ENCODE measurements at regions not wholly inside any gene's neighbourhood (a gene's known extent, or its start where the extent isn't known, plus 50 kb on each side); places are given as distances from the start of the nearest gene placed in this dataset.

DNA sequence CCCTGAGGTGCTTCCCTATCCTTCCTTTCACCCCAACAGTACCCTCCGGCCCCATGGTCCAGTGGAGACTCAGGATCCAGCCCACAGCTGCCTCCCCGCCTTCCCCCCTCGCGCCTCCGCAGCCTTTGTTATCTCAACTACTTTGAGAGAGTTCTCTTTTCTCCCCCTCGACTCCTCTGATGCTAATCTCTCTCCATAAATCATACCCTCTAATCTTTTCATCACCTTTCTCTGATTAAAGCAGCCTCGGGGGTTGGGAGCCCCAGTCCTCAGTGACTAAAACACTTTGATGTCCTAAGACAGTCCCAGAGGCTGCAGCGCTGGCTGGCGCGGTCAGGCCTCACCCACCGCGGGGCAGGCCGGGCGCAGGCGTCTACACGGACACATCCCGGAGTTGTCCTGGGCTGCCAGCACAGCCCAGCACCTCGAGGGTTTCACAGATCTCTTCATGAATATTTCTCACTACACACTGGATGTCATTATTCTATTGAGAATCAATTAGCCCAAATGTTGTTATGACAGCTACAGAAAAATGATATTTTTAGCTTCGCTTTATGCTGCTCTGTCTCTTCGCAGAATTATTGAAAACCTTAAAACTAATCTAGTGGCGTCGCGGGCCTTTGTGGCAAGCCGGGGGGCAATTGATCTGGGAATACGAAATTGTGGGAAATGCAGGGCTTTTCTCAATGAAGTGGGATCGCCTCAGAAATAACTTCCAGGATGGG is 289.5 kb downstream of the RRAGC start (continued):
- TF ChIP-seq, protein P1, sequence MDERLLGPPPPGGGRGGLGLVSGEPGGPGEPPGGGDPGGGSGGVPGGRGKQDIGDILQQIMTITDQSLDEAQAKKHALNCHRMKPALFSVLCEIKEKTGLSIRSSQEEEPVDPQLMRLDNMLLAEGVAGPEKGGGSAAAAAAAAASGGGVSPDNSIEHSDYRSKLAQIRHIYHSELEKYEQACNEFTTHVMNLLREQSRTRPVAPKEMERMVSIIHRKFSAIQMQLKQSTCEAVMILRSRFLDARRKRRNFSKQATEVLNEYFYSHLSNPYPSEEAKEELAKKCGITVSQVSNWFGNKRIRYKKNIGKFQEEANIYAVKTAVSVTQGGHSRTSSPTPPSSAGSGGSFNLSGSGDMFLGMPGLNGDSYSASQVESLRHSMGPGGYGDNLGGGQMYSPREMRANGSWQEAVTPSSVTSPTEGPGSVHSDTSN (CRISPR knock-in tag; IDR thresholded peaks at IDR 0.05; ENCODE audit: low read depth): no peak
- TF ChIP-seq, protein P1 (tag; conservative IDR thresholded peaks at IDR 0.05; ENCODE audit: low read depth): peak; percentile 95
- TF ChIP-seq GATA2 (CRISPR knock-in tag; IDR thresholded peaks at IDR 0.05) (no peak), ASH1L (IDR thresholded peaks at IDR 0.05; ENCODE audit: borderline replicate concordance, low read depth, partially characterized antibody) (no peak), ZNF263 (CRISPR knock-in tag; IDR thresholded peaks at IDR 0.05; ENCODE audit: borderline replicate concordance) (no peak), NFXL1 (CRISPR knock-in tag; IDR thresholded peaks at IDR 0.05) (no peak), TFAM (CRISPR knock-in tag; conservative IDR thresholded peaks at IDR 0.05) (no peak), BRD4 (IDR thresholded peaks at IDR 0.05) (no peak), TAF1 (IDR thresholded peaks at IDR 0.05; ENCODE audit: control insufficient read depth, extremely low read depth, insufficient read depth, low read length, severe bottlenecking) (no peak), MTA1 (IDR thresholded peaks at IDR 0.05; ENCODE audit: borderline replicate concordance) (no peak), ZNF174 (CRISPR knock-in tag; IDR thresholded peaks at IDR 0.05) (no peak), WHSC1 (IDR thresholded peaks at IDR 0.05; ENCODE audit: low read length) (no peak), ZNF431 (CRISPR knock-in tag; IDR thresholded peaks at IDR 0.05) (no peak; the same call in 1 of the 2 replicates), MTA2 (IDR thresholded peaks at IDR 0.05; ENCODE audit: low read depth) (no peak), ZC3H4 (CRISPR knock-in tag; IDR thresholded peaks at IDR 0.05; ENCODE audit: borderline replicate concordance) (no peak), NUFIP1 (IDR thresholded peaks at IDR 0.05; ENCODE audit: partially characterized antibody) (no peak), ERF (CRISPR knock-in tag; IDR thresholded peaks at IDR 0.05) (no peak), HMGN3 (IDR thresholded peaks at IDR 0.05; ENCODE audit: borderline replicate concordance, extremely low read depth, insufficient read length, low read depth, low read length) (peak; percentile 49), POLR2B (IDR thresholded peaks at IDR 0.05; ENCODE audit: low read depth, partially characterized antibody) (no peak), SMARCE1 (IDR thresholded peaks at IDR 0.05) (0 out of 2 replicates have a peak, but pooled peaks have one; percentile 58), CREB1 (IDR thresholded peaks at IDR 0.05) (no peak), CREB1 (CRISPR knock-in tag; IDR thresholded peaks at IDR 0.05) (no peak), STAG1 (CRISPR knock-in tag; IDR thresholded peaks at IDR 0.05; ENCODE audit: borderline replicate concordance) (no peak), ZNF384 (IDR thresholded peaks at IDR 0.05; ENCODE audit: low read depth, low read length) (no peak), MAFG (tag; conservative IDR thresholded peaks at IDR 0.05) (no peak), SAP30 (IDR thresholded peaks at IDR 0.05; ENCODE audit: borderline replicate concordance, insufficient read depth, low read depth, low read length, poor library complexity, severe bottlenecking) (no peak), ZNF766 (CRISPR knock-in tag; conservative IDR thresholded peaks at IDR 0.05) (no peak), NONO (IDR thresholded peaks at IDR 0.05; ENCODE audit: low read depth in 2 of 2, low read length in 1 of 2) (no peak), TCF7 (IDR thresholded peaks at IDR 0.05; ENCODE audit: borderline replicate concordance) (peak; percentile 15; the same call in 1 of the 2 replicates)

All from K562 (cell line).